Stimulated activated CD4-positive, alpha-beta T cell treated with anti-CD3 and anti-CD28 coated beads, TNF-alpha, amount 100 ng/mL, for 24 hours (primary cell): ENCODE measurements at regions not wholly inside any gene's neighbourhood (a gene's known extent, or its start where the extent isn't known, plus 50 kb on each side); places are given as distances from the start of the nearest gene placed in this dataset.

Experiments used
- DNase-seq, 3 experiments: peaks; one replicate each; pipeline ENCODE4 v3.0.0-alpha.2; 2020; ENCODE audit warnings: low read depth in 3 of 3

DNA sequence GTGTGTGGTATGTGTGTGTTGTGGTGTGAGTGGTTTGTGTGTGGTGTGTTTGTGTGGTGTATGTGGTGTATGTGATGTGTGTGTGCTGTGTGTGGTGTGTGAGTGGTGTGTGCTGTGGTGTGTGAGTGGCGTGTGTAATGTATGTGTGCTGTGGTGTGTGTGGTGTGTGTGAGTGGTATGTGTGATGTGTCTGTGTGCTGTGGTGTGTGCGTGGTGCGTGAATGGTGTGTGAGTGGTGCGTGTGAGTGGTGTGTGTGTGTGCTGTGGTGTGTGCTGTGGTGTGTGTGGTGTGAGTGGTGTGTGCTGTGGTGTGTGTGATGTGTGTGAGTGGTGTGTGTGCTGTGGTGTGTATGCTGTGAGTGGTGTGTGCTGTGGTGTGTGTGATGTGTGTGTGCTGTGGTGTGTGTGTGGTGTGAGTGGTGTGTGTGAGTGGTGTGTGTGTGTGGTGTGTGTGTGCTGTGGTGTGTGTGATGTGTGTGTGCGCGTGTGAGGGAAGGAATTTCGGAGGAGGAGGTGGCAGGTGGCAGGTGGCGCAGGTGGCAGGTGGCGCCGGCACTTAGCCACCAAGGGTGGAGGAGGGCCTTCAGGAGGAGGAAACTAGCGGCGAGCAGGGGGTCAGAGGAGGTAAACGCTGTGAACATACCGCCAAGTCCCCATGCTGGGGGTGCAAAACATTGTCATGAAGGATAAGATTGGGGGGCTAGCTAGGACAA, 191.8 kb downstream of the MELK start:
- DNase-seq, result no peak

DNA sequence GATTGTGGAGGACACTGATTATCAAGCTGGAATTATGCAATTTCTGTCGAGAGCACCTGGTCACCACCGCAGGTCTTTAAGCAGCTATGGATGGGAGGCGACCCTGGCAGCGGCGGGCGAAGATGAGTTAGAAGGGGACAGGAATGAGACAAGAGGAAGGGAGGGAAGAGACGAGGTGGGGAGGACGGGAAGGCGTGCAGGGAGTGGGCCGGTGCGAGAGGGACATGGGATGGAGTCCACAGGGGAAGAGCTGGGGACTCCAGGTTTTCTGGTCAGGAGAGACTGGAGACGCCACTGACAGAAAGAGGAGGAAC, 192.3 kb downstream of the MELK start:
- no peak for DNase-seq

DNA sequence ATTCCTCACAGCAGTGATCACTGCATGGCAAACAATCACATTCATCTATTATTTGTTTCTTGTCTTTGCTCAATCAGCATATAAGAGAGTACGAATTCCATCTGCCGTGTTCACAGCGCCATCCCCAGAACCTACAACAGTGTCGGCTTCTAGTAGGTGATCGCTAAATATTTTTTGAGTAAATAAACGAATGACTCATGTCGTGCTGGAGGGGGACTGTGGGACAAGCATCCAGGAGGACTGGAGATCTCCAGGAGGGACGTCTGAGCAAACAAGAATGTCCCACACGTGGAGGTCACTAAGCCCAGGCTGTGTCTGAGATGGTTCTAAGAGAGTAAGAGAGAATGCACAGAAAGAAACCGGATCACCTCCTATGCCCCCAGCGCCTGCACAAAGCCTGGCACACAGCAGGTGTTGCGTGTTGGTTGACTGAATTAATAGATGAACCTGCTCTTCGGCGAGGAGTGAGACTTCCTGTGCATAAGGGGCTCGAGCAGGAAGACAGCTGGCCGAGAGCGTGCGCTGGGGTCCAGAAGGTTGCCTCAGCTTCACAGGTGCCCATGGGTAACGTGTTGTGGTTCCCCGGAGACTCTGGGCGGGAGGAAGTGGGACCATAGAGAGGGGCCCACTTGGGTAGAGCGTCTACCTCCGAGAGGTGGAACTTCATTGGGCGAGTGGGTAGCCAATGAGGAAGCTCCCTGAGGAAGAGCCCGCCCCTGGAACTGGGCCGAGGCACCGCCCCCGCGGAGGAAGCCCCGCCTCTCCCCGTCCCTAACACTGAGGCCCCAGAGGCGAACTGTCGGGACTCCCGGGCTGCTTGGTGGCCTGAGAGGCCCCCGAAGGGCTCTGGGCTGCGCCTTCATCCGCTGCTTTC, 193.0 kb downstream of the MELK start:
- peak; percentile 81 to 87 (median 83) for DNase-seq

DNA sequence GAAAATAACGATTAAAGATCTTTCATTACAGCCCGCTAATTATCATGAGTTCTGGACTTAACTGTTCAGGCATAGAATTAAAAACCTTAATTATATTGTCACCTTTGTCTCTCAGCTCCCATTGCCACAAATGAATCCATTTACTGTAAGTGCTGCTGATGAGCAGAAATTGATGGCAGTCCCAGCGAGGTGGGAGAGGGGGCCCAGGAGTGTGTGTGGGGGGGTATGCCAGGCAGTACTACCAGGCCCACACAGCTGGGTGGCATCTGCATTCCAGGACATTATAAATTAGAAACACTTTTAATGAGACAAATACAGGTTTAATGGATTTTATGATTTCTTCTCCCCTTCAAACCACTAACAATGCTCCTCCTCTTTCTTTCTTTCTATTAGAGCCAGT, 196.0 kb downstream of the MELK start:
- DNase-seq, result no peak

DNA sequence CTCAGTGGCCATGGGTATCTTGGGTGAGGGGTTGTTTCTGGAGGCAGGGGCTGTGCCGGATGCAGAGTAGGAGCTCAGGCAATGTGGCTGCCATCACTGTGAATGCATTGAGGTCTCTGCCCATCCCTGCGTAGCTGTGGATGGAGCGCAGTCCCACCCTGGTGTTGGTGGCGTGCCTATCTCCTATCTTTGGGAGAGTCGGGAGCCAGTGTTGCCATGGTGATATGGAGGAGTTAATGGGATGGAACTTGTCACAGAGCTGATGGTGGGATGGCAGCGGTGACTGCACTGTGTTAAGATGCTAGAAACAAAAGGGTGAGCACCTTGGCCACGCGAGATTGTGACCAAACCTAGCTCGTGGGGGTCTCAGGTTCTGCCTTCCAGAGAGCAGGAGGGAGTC, 197.3 kb downstream of the MELK start:
- DNase-seq, result no peak

DNA sequence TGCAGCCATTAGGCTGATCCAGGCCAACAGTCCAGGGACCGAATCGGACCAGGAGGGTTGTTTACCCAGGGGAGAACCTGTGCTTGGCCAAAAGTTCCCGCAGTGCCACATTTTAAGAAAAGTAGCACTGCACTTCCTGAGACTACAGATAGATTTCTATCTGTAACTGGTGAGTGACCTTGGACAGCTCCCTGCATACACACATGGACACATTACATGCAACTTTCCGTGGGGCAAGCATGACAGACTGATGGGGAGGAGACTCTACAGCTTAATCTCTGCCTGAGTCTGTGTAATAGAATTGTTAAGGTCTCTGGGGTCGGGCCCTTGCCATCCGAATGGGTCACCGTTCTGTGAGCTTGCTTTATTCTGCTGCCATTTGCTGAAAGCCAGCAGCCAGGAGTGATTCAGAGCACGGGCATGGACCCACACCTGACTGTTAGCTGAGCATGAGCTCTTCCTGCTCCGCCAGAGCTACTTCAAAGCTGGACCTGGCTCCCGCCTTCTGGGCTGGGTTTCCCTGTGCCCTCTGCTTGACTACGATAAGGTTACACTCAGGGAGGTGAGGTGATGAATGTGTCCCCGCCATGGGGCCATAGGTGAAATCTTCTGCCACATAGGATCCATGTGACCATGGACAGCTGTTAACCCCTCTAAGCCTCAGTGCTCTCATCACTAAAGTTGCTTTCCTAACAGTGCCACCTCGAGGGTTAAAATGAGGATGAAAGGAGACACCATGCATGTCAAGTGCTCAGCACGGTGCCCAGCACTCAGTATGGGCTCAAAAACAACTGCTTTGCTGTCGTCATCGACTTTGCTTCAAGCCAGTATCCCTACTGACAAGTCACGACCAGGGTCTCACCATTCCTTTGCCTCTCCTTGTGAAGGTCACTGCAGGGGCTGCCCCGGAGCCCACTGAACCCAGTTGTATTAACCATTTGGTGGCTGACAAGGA, 200.0 kb downstream of the MELK start:
- DNase-seq, result no peak

DNA sequence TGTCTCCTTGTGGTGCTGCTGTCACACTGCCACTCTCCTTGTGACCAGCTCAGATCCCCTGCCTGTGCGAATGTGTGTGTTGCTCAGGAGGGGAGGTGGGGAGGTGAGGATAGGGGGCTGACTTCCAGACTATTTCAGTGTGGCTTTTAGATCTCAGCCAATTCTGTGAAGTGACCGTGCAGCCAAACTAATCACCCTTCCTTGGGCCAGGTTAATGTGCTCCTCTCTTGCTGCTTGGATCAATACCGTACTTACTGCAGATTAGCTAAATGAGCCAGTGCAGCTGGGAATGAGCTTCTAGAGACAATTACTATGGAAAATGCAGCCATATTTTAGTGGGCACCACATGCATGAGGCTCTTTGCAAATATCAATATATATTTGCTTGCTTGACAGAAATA, 206.0 kb downstream of the MELK start:
- DNase-seq, result no peak

DNA sequence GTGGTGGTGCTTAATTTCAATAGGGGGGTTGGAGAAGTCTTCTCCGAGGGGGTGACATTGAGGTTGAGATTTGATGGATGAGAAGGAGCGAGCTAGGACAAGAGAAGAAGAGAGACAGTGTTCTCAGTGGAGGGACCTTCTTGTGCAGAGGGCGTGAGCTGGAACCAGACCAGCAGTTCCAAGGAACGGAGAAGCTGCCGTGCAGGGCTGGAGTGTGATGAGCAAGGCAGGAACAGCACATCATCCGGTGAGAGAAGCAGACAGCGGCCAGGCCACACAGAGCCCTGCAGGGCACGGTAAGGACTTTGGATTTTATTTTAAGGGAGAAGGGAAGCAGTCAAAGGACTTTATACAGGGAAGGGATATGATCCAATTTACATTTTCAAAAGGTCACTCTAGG, 206.9 kb downstream of the MELK start:
- no peak for DNase-seq

DNA sequence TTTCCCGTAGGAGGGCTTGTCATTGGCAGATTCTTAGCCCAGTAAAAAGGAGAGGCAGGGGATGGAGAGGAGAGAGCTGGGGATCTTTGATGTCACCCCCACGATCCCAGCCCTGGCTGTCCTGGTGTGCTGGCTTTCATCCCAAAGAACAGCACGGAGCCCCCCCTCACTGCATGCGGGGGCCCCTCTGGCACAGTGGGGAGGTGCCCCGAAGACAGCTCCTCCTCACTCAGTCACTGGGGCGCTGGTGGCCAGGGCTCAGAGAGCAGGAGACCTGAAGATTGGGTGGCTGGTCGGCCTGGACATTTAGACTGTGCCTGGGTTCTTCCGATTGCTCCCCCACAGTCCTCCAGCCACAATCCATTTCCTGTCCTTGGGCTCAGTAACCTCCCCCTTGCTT, 207.5 kb downstream of the MELK start:
- no peak for DNase-seq

DNA sequence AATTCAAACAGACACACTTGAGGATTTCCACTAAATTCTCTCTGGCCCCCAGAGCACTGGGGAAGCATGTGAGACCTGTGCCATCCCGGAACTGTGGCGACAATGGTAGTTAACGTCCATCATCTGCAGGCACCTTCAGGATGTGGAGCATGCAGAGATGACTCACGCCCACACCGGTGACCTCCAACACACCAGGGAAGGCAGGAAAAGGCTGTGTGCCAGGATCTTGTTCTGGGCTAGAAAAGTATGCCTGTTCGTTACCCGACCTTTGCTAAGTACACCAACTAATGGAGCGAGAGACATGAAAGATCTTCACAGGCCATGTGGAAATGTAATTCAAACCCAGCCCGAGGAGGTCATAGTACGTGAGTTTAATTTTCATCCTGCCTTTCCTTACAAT, 208.8 kb downstream of the MELK start:
- DNase-seq, result no peak
